IMR-90 (cell line): ENCODE measurements at regions not wholly inside any gene's neighbourhood (a gene's known extent, or its start where the extent isn't known, plus 50 kb on each side); places are given as distances from the start of the nearest gene placed in this dataset.

ENCODE experiments used
- CEBPB ChIP-seq: IDR thresholded peaks from 2 replicates; pipeline ENCODE4 v1.6.1; 2012; ENCODE audit warnings: low read depth, low read length, improper control_type of control experiment
- POLR2A ChIP-seq: IDR thresholded peaks from 2 replicates; pipeline ENCODE4 v1.6.1; 2012; ENCODE audit warnings: mild to moderate bottlenecking, low read depth, low read length

- peak; percentile 88 for TF ChIP-seq CEBPB
- TF ChIP-seq POLR2A, result no peak
Measured at GRCh38 chr2:67772216-67773170, 290.3 kb downstream of the C1D start.
